ENCODE measurements at regions not wholly inside any gene's neighbourhood (a gene's known extent, or its start where the extent isn't known, plus 50 kb on each side); places are given as distances from the start of the nearest gene placed in this dataset.

GRCh38 chr20:63067721-63068560, 61.2 kb upstream of the BHLHE23 start:
- DNase-seq: no peak

- DNase-seq: no peak
Observed at GRCh38 chr20:63067266-63067635, 60.5 kb upstream of the BHLHE23 start.

GRCh38 chr20:63066506-63067265, 59.9 kb upstream of the BHLHE23 start:
- no peak for DNase-seq

- DNase-seq: no peak
Observed at GRCh38 chr20:63065911-63066310, 59.1 kb upstream of the BHLHE23 start.

- no peak for DNase-seq
Observed at GRCh38 chr20:63064745-63065711, 58.3 kb upstream of the BHLHE23 start.

GRCh38 chr20:63064310-63064709, 57.5 kb upstream of the BHLHE23 start:
- DNase-seq: no peak

- DNase-seq: no peak
Observed at GRCh38 chr20:63062188-63063140, 55.7 kb upstream of the BHLHE23 start.

GRCh38 chr20:63061771-63062100, 55.0 kb upstream of the BHLHE23 start:
- no peak for DNase-seq

- no peak for DNase-seq
Observed at GRCh38 chr20:63061051-63061770, 54.4 kb upstream of the BHLHE23 start.

- DNase-seq: no peak
Observed at GRCh38 chr20:63060057-63060991, 53.6 kb upstream of the BHLHE23 start.

- no peak for DNase-seq
Observed at GRCh38 chr20:63059684-63060056, 52.9 kb upstream of the BHLHE23 start.

- DNase-seq: no peak
Observed at GRCh38 chr20:63058696-63059335, 52.1 kb upstream of the BHLHE23 start.

- DNase-seq: no peak
Observed at GRCh38 chr20:63057171-63058117, 50.7 kb upstream of the BHLHE23 start.

- DNase-seq: peak; percentile 58 to 60
Observed at GRCh38 chr20:63056236-63057170, 49.7 kb upstream of the BHLHE23 start.
